ENCODE measurements at regions not wholly inside any gene's neighbourhood (a gene's known extent, or its start where the extent isn't known, plus 50 kb on each side); places are given as distances from the start of the nearest gene placed in this dataset.

GRCh38 chrX:109281483-109282275 lies 200.2 kb downstream of the GUCY2F start:
- TF ChIP-seq POLR2A (IDR thresholded peaks at IDR 0.05): no peak
- TF ChIP-seq CTCF (IDR thresholded peaks at IDR 0.05): no peak
